Activated T-cell treated with anti-CD3 and anti-CD28 coated beads, Interleukin-2, amount 50 U/mL, for 72 hours (primary cell): ENCODE measurements at regions not wholly inside any gene's neighbourhood (a gene's known extent, or its start where the extent isn't known, plus 50 kb on each side); places are given as distances from the start of the nearest gene placed in this dataset.
A peak's percentile ranks its signal among the peaks of the same experiment; 100 is the strongest.
"Not testable (repeated sequence)": the region's sequence is repeated elsewhere in the genome, so short reads cannot be mapped to it uniquely, and the experiment has no call there.

Source experiments
- ATAC-seq, 2 donors: fragments of 150-1000 bp; cut with Tn5 transposase; replicated peaks in 1 of 2; 2 replicates each; pipeline ENCODE4 v1.10.0; 2021; ENCODE audit warnings: moderate library complexity in 2 of 2, mild to moderate bottlenecking in 1 of 2
- DNase-seq, 2 donors: peaks; one replicate each; pipeline ENCODE4 v3.0.0; 2021 to 2022; ENCODE audit warnings: mixed read lengths in 1 of 2
- H3K27ac Mint-ChIP-seq: one replicate; pipeline ENCODE4 v1.8.0; 2022; ENCODE audit warnings: mild to moderate bottlenecking, moderate library complexity, mixed read lengths
- H3K27me3 Mint-ChIP-seq: one replicate; pipeline ENCODE4 v1.8.0; 2022; ENCODE audit warnings: low read depth, mixed read lengths
- H3K36me3 Mint-ChIP-seq, 2 donors: one replicate each; pipeline ENCODE4 v1.8.0; 2022; ENCODE audit warnings: mixed read lengths in 2 of 2, mild to moderate bottlenecking in 1 of 2; ENCODE audit not compliant: insufficient read depth in 2 of 2
- H3K4me1 Mint-ChIP-seq: one replicate; pipeline ENCODE4 v1.8.0; 2022; ENCODE audit warnings: low read depth, mixed read lengths
- H3K4me3 Mint-ChIP-seq, 2 donors: one replicate each; pipeline ENCODE4 v1.8.0; 2022; ENCODE audit warnings: mild to moderate bottlenecking in 2 of 2, mixed read lengths in 2 of 2, moderate library complexity in 2 of 2
- H3K9me3 Mint-ChIP-seq, 2 donors: one replicate each; pipeline ENCODE4 v1.8.0; 2022; ENCODE audit warnings: mixed read lengths in 2 of 2

DNA sequence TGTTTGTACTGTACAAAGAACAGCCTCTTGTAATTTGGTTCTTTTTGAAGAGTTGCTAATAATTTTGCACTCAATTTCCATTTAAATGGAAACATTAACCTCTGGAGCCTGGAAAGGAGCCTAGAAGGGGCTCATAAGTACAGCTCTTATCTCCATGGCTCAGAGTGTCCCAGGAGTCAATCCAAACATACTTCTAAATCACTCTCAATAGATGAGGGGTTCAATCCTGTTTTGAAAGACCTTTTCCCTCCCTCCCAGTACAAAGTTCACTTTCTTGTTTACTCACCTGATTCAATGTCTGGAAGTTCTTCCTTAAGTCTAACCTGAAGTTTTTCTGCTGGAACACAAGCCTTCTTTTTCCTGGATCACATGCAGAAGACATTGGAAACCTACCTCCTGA, 273.0 kb upstream of the PLET1 start:
- Mint-ChIP-seq H3K4me3 (no peak overlapping the region), H3K27me3 (peaks cover 24% of the 10 kb centered on the region), H3K27ac (no peak overlapping the region), H3K36me3 (no peaks in the 10 kb centered on the region), H3K4me1 (peaks cover 14% of the 10 kb centered on the region), H3K9me3 (no peaks in the 10 kb centered on the region)
- DNase-seq (no peak), ATAC-seq (no peak)

DNA sequence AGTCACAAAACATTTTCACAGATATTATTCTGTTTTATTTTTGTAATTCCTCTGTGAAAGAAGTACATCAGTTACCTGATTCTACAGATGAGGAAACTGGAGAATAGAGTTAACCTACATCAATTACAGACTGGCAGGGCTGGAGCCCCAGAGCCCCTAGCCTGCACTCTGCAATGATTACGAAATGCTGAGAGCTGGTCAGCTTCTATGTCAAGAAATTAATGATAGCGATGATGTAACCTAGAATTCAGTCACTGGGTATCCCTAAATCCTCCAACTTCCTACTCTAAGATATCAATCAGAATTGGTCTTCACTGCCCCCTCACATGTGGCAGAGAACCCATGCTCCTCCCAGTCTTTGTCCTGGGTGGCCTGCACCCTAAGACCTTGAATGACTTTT, 273.5 kb upstream of the PLET1 start:
- ATAC-seq, result no peak
- Mint-ChIP-seq H3K27me3 (peaks cover 24% of the 10 kb centered on the region), H3K27ac (no peak overlapping the region), H3K4me1 (peaks cover 18% of the 10 kb centered on the region), H3K36me3 (no peaks in the 10 kb centered on the region), H3K4me3 (no peak overlapping the region), H3K9me3 (no peaks in the 10 kb centered on the region)
- no peak for DNase-seq

DNA sequence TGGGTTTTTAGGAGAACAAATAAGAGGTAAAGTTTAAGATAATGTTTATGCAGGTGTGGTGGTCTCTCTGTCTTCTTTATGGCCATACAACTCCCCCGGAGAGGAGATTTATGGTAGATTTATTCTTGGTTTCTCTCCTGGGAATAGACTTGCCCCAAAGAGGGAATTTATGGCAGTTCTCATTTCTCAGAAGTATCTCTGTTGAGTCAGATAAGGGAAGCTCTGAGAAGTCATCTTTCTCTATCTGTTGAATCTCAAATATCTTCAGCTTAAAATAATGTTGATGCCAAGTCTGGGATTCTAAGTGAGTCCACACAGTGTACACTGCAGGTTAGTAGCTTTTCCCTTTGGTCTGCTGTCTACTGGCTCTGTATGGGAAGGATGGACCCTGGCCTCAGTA, 276.4 kb upstream of the PLET1 start:
- Mint-ChIP-seq H3K36me3 (peaks cover 0 to 2% of the 10 kb centered on the region in 2 donors), H3K27me3 (peaks cover 24% of the 10 kb centered on the region), H3K9me3 (peaks cover 0 to 2% of the 10 kb centered on the region in 2 donors), H3K27ac (no peak overlapping the region), H3K4me1 (peaks cover 41% of the 10 kb centered on the region), H3K4me3 (no peak overlapping the region)
- ATAC-seq (no peak), DNase-seq (no peak)

DNA sequence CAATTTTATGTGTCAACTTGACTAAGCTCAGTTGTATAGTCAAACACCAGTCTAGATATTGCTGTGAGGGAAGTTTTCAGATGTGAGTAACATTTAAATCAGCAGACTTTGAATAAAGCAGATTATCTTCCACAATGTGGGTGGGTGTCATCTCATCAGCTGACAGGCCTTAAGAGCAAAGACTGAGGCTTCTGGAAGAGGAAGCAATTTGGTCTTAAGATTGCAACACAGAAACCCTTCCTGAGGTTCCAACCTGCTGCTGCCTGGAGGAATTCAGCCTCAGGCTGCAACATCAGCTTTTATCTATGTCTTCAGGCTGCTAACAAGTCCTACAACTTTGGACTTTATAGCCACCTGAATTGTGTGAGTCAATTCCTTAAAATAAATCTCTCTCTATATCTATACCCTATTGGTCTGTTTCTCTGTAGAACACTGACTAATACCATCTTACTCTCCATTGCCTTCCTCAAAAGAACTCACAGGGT, 277.2 kb upstream of the PLET1 start:
- ATAC-seq (peak; percentile 75 to 82), DNase-seq (no peak)
- Mint-ChIP-seq H3K4me3 (peak overlapping the region in 1 of 2 donors; percentile 13), H3K27ac (no peak overlapping the region), H3K4me1 (peaks cover 41% of the 10 kb centered on the region), H3K9me3 (peaks cover 0 to 2% of the 10 kb centered on the region in 2 donors), H3K36me3 (peaks cover 0 to 2% of the 10 kb centered on the region in 2 donors), H3K27me3 (peaks cover 24% of the 10 kb centered on the region)

DNA sequence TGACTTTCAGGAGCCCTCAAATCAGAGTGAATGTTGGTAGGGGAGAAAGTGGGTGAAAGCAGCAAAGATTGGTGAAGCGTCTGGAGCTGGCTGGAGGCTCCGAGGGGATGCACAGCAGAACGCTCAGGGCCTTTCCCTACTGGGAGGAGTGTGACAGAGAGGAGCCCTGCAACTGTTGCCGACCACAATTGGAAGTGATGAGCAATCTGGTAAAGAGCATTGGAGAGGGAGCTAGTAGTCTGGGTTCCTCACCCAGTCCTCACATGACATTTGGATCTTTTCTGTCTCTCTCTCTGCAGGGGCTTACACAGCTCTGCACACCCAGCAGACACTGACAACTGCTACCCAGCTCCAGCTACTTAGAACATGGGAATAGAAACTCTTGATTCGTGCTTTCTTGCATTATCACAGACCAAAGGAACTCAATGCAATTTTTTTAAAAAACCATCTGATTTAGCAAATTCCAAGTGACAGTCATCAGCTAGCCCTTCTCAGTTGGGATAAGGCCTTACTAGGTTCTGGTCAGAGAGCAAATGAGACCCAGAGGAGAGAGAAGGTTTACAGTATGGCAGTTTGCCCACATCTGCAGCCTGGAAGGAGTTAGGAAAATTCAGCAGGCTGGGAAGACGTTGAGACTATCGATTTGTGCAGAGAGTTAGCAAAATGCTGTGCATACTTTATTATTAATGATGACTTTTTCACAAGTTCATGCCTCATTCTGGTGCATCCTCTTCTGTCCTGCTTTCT, 278.0 kb upstream of the PLET1 start:
- peak in 1 of 2 donors; percentile 36 for ATAC-seq
- H3K27ac Mint-ChIP-seq, result peak overlapping the region; percentile 22

DNA sequence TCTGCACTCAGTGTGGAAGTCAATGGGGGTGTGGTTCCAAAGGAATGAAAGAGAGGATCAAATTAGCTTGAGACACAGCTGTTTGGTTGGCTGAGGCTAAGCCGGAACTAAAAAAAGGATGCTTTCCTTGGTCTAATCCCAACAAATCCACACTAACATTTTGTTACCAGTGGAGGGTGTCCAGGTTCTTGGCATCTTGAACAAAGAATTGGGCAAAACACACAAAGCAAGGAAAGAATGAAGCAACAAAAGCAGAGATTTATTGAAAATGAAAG, 278.6 kb upstream of the PLET1 start:
- Mint-ChIP-seq H3K4me1 (peaks cover 41% of the 10 kb centered on the region), H3K27me3 (peaks cover 24% of the 10 kb centered on the region)
- DNase-seq, ATAC-seq, H3K4me3 Mint-ChIP-seq, H3K36me3 Mint-ChIP-seq, H3K27ac Mint-ChIP-seq, H3K9me3 Mint-ChIP-seq: not testable (repeated sequence)

More for the DNA sequence above, 278.0 kb upstream of the PLET1 start:
- Mint-ChIP-seq H3K9me3 (peaks cover 0 to 2% of the 10 kb centered on the region in 2 donors), H3K4me3 (peak overlapping the region in 1 of 2 donors; percentile 25), H3K36me3 (peaks cover 0 to 2% of the 10 kb centered on the region in 2 donors), H3K27me3 (peaks cover 24% of the 10 kb centered on the region), H3K4me1 (peaks cover 41% of the 10 kb centered on the region)
- no peak for DNase-seq

DNA sequence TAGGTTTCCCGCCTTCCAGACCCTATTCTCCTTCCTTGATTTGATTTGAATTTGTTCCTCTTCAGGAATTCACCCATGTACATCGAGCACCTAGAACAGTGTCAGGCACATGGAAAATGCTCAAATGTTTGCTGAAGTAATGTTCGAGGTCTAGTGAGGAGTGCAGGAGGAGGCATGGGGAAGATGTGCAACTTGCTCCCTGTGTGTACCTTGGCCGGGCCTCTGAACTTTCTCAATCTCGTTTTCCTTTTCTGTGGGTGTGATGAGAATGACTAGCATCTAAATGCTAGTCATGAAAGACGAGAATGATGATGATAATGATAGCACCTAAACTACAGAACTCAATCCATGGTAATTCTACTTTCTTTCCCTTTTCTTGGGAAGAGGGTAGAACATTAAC, 279.1 kb upstream of the PLET1 start:
- Mint-ChIP-seq H3K9me3 (peaks cover 0 to 2% of the 10 kb centered on the region in 2 donors), H3K4me3 (peak overlapping the region in 1 of 2 donors; percentile 25), H3K4me1 (peaks cover 41% of the 10 kb centered on the region), H3K36me3 (peaks cover 0 to 2% of the 10 kb centered on the region in 2 donors), H3K27me3 (peaks cover 20% of the 10 kb centered on the region), H3K27ac (no peak overlapping the region)
- ATAC-seq (peak in 1 of 2 donors; percentile 38), DNase-seq (peak in 1 of 2 donors; percentile 11)

DNA sequence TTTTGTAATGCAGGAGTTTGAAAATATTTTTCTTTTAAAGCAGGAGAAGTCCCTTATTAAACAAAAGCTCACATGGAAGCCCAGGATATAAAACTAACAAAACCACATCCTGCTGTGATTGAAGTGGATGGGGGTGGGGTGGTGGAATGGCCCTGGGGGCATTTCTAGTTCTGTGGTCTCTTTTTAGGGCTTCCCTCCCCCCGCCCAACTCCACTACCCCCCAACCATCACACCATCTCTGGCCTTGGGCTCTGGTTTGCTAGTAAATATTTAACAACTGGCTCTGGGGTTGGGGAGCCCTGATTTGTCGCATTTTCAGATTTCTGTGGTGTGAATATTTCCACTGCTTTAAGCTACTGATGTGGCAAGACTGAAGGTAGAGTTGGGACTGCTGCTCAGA, 279.6 kb upstream of the PLET1 start:
- H3K27me3 Mint-ChIP-seq, result peaks cover 14% of the 10 kb centered on the region
- ATAC-seq (no peak), DNase-seq (no peak)
- H3K9me3 Mint-ChIP-seq, result peaks cover 0 to 2% of the 10 kb centered on the region in 2 donors
- no peak overlapping the region for H3K27ac Mint-ChIP-seq
- peaks cover 41% of the 10 kb centered on the region for H3K4me1 Mint-ChIP-seq
- H3K36me3 Mint-ChIP-seq, result peaks cover 0 to 2% of the 10 kb centered on the region in 2 donors
- H3K4me3 Mint-ChIP-seq, result peak overlapping the region in 1 of 2 donors; percentile 25

DNA sequence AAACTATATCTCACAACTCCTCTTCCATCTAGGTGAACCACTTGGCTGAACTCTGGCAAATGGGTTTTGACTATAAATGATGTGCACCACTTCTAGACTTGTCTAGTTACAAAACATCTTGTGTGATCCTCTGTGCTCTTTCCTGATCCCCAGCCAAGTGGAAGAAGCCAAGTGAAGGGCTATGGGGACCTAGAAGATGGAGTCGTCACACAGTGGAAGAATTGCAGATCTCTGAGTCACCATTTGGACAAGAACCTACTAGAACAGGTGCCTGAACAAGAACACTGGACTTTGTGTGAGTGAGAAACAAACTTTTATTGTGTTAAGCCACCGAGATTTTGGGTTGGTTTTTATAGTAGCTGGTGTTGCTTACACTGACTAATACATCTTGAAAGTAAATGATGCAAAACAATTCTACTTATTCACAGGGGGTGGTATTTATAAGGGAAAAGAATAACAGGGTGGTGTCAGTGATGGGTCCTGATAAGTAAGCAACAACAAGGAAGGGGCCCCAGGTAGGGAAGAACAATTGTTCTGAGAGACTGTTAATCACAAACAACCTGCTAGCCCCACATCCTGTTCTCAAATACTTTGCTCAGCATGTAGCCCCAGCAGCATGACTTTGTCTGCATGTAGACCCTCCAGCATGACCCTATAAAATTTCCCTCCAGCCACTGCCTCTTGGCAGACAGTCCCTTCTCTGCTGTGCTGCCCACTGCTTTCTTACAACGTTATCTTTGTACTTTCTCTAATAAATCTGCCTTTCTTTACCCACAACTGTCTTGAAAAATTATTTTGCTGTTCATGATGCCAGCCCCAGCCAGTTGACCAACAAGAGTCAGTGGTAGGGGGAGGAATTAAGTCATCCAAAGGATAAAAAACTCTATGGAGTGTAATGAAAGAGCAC, 280.7 kb upstream of the PLET1 start:
- ATAC-seq, result peak in 1 of 2 donors; percentile 17
- no peak for DNase-seq
- peaks cover 0 to 2% of the 10 kb centered on the region in 2 donors for H3K9me3 Mint-ChIP-seq
- peaks cover 0 to 2% of the 10 kb centered on the region in 2 donors for H3K36me3 Mint-ChIP-seq
- H3K27ac Mint-ChIP-seq, result no peak overlapping the region
- peaks cover 41% of the 10 kb centered on the region for H3K4me1 Mint-ChIP-seq
- H3K4me3 Mint-ChIP-seq, result no peak overlapping the region
- H3K27me3 Mint-ChIP-seq, result peaks cover 4% of the 10 kb centered on the region

DNA sequence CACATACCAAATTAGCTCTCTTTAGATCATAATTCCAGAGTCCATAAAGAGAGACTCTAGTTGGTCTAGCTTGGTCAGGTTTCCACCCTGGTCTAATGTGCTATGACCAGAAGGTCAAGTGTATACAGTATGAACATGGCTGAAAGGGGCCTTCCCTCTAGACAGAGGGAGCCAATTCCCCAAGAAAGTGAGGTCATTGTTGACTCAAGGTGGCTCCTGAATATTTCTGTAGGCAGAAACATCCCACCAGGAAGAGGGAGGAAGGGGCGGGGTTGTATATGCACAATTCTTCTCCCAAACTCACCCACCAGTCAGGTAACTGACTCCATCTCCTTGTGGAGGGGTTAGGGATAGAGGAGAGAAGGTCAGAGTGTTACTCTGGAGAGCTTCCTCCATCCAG, 281.8 kb upstream of the PLET1 start:
- ATAC-seq (no peak), DNase-seq (no peak)
- Mint-ChIP-seq H3K27ac (no peak overlapping the region), H3K36me3 (peaks cover 0 to 2% of the 10 kb centered on the region in 2 donors), H3K9me3 (peaks cover 0 to 2% of the 10 kb centered on the region in 2 donors), H3K4me1 (peaks cover 39% of the 10 kb centered on the region), H3K4me3 (no peak overlapping the region), H3K27me3 (no peaks in the 10 kb centered on the region)

DNA sequence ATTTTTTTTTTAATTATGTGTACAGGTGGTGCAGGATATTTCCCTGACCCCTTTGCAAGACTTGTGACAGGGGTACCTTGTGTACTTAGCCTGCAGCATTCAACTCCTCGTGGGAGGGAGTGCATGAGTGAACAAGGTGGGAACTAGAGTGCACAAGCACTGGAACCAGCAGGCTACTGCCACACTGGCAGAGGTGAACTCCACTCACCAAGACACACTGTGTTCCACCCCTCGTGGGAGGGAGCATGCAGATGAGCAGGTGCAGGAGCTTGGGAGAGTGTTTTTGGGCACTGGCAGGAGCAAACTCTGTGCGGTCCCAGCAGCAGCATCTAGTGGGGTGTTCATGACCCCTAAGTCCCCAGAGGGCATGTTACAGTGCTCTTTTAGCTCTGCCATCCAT, 282.7 kb upstream of the PLET1 start:
- Mint-ChIP-seq H3K27me3 (no peaks in the 10 kb centered on the region), H3K4me3 (no peak overlapping the region), H3K4me1 (peaks cover 29% of the 10 kb centered on the region), H3K36me3 (peaks cover 0 to 2% of the 10 kb centered on the region in 2 donors), H3K27ac (no peak overlapping the region), H3K9me3 (peaks cover 0 to 2% of the 10 kb centered on the region in 2 donors)
- DNase-seq, result no peak
- no peak for ATAC-seq

DNA sequence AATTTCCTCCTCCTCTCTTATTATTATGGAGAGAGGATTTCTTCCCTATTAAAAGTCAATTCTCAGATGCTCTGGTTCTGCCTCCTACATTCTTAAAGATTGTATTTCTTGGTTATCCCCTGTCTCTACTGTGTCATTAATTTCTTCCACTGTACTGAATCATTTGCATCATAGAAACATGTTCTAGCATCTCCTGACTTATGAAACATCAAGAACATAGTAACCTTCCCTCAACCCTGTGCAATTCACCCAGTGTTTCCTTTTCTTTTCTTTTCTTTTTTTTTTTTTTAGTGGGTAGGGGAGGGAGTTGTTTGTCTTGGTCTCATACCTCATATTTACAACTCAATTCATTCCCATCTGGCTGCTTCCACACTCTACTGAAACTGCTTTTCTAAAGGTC, 288.0 kb upstream of the PLET1 start:
- ATAC-seq, result peak in 1 of 2 donors; percentile 53
- H3K36me3 Mint-ChIP-seq, result no peaks in the 10 kb centered on the region
- H3K4me3 Mint-ChIP-seq, result no peak overlapping the region
- H3K27me3 Mint-ChIP-seq, result peaks cover 7% of the 10 kb centered on the region
- no peaks in the 10 kb centered on the region for H3K4me1 Mint-ChIP-seq
- no peaks in the 10 kb centered on the region for H3K9me3 Mint-ChIP-seq
- no peak overlapping the region for H3K27ac Mint-ChIP-seq
- DNase-seq, result no peak

DNA sequence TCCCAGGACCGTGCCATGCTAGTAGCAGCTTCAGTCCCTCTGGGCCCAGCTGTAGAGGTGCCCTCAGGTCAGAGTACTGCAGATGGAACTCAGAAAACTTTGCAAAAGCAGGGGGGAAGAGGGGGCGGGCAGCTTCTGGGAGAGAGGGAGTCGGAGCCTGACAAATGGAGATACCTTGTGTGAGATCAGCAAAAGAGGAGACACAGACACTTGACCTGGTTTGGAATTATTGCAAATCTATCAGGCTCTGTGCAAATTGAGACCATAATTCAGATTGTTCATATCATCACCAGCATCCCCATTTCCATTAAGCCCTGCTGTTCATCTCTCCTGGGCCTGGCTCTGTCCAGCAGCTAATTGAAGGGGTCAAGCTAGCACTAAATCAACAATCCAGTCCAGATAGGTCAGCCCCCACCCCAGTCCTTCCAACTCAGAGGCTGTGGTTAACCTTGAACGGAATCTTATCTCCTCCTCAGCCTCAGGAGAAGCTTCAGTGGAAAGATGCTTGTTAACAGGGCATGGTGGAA, 292.6 kb upstream of the PLET1 start:
- no peak overlapping the region for H3K4me3 Mint-ChIP-seq
- DNase-seq (no peak), ATAC-seq (no peak)
- H3K4me1 Mint-ChIP-seq, result no peaks in the 10 kb centered on the region
- H3K9me3 Mint-ChIP-seq, result no peaks in the 10 kb centered on the region
- no peaks in the 10 kb centered on the region for H3K36me3 Mint-ChIP-seq
- peaks cover 7% of the 10 kb centered on the region for H3K27me3 Mint-ChIP-seq
- no peak overlapping the region for H3K27ac Mint-ChIP-seq
